Suppressor macrophage treated with lipopolysaccharide for 4 hours (primary cell): ENCODE measurements at regions not wholly inside any gene's neighbourhood (a gene's known extent, or its start where the extent isn't known, plus 50 kb on each side); places are given as distances from the start of the nearest gene placed in this dataset.

Experiments
- DNase-seq: peaks from one replicate; pipeline ENCODE4 v3.0.0-alpha.2; 2020

DNA sequence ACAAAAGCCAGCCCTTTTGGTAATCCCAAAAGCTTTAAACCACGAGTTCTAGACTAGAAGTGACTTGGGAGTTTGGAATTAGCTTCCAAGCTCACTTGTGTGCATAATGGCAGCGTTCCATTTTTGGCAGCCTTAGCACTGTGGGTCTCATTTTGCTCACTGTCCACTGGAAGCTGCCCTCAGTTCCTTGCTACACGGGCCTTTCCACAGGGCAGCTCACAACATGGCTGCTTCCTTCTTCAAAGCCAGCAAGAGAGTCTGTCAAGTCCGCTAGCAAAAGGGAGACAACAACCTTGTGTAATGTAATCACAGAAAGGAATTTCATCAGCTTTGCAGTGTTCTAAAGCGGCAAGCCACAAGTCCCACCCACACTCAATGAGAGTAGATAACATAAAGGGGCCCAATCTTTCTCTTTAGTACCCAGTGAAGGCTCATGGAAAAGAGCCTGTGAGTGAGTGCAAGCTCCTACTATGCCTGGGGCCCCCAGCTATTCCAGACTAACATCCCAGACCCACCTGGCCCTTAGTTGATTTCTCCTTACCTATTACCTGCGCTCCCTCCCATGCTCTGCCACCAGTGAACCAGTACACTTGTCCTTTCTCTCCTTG is 168.5 kb upstream of the FOXN2 start:
- peak; percentile 65 for DNase-seq

DNA sequence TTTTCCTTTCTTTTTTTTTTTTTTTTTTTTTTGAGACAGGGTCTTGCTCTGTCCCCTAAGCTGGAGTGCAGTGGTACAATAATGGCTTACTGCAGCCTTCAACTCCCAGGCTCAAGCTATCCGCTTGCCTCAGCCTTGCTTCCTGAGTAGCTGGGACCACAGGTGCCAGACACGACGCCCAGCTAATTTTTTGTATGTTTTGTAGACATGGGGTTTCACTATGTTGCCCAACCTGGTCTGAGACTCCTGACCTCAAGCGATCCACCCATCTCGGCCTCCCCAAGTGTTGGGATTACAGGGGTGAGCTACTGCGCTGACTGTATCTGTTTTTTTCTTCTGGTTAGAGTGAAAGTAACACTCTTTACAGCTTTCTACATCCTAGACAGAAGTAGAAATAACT is 167.9 kb upstream of the FOXN2 start:
- no peak for DNase-seq

DNA sequence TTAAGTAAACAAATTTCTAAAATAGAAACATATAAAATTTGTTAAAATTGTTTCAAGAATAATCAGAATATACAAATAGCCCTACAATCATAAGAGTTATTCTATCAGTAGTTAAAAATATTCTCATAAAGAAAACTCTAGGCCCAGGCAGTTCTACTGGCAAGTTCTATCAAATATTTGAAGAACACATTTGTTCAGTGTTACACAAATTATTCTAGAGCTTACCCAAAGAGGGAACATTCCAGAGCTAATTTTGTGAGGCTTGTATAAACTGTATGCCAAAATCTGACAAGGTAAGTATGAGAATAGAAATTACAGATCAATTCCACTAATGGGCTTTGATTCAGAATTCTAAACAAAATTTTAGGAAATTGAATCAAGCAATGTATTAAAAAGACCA is 166.8 kb upstream of the FOXN2 start:
- DNase-seq: no peak

DNA sequence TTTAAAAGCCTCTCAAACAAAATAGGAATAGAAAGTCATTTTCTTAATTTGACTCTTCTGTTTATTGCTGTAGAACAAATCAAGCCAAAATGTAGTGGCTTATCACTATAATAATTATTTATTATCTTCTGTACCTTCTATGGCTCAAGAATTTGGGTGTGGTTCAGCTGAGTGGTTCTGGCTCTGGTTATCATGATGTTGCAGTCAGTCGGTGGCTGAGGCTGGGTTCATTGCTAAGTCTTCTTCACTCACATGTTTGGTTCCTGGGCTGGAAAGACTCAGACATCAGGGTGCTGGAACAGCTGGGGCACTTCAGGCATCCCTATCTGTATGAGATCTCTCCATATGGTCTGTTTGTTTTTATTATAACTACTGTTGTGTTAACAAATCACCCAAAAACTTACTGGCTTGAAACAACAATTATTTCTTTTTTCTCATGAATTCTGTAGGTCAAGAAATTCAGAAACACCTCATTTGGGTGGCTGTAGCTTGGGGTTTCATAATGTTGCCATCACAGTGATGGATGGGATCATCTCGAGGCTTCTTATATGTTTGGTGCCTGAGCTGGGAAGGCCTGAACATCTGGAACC is 165.5 kb upstream of the FOXN2 start:
- no peak for DNase-seq

DNA sequence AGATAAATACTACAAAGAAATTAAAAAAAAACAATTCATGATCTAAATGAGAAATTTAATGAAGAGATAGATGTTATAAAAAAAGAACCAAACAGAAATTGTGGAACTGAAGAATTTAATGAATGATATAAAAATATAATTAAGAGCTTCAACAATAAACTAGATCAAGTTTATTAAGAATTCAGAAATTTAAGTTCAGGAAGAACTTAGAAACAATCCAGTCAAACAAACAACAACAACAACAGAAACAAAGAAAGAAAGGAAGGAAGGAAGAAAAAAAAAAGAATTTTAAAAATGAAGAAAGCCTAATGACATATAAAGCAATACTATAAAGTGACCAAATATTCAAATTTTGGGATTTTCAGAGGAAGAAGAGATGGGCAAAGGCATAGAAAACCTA is 157.3 kb upstream of the FOXN2 start:
- no peak for DNase-seq

DNA sequence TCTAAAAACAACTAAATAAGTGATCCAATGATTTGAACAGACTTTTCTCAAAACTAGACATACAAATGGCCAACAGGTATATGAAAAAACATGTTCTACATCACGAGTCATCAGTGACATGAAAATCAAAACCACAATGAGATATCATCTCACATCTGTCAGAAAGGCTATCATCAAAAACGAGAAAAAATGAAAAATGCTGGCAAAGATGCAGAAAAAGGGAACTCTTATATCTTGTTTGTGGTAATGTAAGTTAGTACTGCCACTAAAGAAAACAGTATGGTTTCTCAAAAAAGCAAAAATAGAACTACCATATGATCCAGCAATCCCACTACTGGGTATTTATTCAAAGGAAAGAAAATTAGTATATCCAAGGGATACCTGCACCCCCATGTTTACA is 152.9 kb upstream of the FOXN2 start:
- no peak for DNase-seq

DNA sequence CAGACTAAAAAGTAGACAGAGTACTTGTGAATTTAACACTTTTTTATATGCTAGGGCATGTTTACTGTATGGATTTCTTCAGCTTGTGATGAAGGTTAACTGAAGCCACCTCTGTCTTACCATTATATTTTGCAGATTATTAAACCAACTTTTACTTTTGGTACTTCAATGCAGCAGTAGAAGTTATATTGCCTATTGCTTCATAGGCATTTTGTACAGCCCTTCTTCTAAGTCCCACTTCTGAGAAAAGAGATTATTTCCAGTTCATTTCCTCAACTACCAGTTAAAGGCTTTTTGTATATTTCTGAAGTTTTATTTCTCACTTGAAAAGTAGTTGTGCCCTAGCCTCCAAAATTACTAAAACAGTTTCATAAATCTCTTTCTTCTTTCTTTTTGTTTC is 151.7 kb upstream of the FOXN2 start:
- DNase-seq: no peak

DNA sequence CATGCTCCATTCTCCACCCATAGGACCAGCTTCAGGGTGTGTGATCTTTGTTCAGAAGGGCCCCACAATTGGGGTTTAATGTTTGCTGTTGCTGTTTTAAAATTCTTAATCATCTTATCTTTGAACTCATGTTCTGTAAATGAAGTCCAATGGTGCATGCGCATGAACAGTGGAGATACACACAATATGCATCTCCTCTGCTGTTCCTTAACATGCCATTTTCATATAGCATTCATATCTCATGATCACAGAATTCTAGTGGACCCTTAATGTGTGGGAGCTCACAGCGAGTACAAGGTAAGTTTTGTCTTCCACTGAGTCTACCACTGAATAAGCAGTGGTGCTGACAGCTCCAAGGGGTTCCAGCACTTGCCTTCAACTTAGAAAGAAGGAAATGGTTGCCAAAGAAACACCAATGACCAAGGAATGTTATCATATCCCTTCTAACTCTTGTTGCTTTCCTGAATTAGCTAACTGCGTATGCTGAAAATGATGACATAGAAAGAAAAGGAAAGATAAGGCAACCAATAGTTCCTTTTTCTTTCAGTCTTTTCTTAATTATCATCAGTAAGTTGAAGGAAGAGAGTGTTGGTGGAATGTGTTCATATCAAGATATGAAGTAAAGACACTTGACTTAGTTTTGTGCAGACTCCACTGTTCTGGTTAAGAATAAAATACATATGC is 149.3 kb upstream of the FOXN2 start:
- peak; percentile 50 for DNase-seq

DNA sequence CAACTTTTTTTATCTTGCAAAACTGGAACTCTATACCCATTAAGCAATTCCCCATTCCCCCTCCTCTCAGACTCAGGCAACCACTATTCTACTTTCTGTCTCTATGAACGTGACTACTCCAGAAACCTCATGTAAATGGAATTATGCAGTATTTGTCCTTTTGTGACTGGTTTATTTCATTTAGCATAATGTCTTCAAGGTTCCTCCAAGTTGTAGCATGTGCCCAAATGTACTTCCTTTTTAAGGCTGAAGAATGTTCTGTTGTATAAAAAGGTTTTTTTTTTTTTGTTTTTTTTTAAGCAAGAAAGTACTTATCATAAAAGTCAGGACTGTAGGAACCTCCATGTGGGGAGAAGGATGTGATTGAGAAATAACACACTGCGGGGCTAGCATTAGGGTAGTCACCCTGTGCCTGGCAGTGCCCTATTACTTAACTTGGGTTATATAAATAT is 145.3 kb upstream of the FOXN2 start:
- peak; percentile 73 for DNase-seq

DNA sequence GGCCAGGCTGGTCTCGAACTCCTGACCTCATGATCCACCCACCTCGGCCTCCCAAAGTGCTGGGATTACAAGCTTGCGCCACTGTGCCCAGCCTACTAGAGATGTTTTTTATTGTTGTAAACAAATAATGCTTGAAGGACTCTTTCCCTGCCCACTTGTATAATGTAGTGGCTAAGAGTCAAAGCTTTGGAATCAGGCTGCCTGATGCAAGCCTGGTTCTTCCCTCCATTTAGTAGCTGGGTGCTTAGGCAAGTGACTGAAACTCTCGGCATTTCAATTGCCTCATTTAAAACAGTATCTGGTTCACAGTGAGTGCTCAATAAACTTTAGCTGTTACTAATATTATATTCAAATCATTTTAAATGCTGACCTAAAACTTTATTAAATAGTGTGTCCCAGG is 144.2 kb upstream of the FOXN2 start:
- DNase-seq: peak; percentile 38

DNA sequence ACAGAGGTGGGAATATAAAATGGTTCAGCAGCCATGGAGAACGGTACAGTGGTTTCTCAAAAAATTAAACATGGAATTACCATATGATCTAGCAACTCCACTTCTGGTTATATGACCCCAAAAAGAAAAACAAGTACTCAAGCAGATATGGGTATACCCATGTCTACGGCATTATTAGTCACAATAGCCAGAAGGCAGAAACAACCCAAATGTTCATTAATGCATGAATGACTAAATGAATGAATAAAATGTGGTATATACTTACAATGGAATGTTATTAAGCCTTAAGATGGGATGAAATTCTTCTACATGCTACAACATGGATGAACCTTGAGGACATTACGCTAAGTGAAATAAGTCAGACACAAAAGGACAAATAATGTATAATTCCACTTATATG is 141.3 kb upstream of the FOXN2 start:
- no peak for DNase-seq

DNA sequence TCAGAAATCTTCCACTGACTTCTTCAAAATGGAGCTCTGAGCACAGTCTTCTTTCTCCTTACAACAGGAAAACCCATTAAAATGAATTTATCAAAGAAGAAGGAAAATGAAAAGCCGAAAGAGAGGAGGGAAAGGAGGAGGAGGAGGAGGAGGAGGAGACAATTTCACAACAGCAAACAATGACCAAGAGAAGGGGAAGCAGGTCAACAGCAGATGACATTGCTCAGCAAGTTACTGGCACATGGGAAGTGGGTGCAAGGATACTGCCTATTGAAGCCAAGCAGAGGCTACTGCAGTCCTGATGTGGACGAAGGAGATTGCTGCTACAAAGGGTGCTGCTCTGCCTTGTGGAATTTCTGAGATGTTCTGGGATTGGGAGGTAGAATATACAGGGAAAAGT is 140.0 kb upstream of the FOXN2 start:
- peak; percentile 72 for DNase-seq

DNA sequence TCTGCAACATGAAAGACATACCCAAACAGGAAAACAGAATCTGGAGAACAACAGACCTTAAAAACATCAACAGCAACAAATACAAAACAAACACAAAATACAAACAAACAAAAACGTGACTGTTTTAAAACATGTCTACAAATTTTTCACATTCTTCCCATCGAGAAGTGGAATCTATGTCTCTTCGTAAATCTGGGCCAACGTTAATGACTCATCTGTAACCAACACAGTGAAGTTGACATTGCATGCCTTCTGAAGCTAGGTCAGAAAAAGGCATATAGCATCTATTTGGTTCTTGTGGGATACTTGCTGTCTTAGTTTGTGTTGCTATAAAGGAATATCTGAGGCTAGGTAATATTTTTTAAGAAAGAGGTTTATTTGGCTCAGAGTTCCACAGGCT is 139.2 kb upstream of the FOXN2 start:
- peak; percentile 56 for DNase-seq

DNA sequence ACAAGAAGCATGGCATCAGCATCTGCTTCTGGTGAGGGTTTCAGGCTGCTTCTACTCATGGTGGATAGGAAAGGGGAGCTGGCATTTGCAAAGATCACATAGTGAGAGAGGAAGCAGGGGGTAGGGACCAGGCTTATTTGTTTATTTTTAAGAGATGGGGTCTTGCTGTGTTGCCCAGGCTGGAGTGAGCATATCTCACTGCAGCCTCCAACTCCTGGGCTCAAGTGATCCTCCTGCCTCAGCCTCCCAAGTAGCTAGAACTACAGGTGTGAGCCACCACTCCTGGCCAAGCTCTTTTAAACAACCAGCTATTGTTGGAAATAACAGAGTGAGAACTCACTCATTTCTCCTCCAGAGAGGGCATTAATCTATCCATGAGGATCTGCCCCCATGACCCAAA is 138.8 kb upstream of the FOXN2 start:
- no peak for DNase-seq

DNA sequence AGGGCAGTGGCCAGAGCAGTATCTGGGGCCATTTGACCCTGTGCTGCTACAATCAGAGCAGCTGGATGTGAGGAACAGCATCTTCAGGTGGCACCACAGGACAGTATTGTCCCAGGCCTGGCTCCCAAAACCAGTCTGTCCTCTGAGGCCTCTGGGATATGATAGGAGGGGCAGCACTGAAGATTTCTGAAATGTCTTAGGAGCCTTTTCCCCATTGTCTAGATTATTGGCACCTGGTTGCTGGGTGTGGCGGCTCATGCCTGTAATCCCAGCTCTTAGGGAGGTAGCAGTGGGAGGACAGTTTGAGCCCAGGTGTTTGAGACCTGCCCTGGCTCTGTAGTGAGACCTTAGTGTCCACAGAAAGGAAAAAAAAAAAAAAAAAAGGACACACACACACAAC is 137.6 kb upstream of the FOXN2 start:
- DNase-seq: no peak

DNA sequence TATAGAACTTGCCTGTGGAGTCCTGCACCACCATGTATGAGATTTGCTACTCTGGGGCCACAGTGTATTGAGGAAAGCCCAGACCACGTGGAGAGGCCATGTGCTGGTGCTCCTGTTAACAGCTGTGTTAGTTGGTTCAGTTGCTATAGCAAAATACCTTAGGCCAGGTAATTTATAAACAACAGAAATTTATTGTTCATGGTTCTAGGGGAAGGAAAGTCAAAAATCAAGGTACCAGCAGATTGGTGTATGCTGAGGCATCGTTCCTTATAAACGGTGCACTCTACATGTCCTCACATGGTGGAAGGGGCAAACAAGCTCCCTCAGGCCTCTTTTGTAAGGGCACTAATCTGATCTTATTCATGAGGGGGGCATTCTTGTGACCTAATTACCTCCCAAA is 135.9 kb upstream of the FOXN2 start:
- no peak for DNase-seq

DNA sequence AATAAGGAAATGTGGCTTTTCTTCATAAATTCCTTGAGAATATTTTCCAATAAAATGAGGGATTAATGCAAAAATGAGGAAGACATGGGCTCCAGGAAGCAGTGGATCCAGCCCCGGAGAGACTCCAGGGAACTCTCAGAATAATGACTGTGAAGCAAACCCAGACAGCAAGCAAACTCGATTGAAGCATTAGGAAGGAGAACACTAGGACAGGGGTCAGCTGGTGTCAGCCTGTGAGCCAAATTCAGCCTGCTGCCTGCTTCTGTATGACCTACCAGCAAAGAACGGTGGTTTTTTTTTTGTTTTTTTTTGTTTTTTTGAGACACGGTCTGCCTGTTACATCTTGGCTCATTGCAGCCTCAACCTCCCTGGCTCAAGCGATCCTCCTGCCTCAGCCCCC is 133.9 kb upstream of the FOXN2 start:
- no peak for DNase-seq

DNA sequence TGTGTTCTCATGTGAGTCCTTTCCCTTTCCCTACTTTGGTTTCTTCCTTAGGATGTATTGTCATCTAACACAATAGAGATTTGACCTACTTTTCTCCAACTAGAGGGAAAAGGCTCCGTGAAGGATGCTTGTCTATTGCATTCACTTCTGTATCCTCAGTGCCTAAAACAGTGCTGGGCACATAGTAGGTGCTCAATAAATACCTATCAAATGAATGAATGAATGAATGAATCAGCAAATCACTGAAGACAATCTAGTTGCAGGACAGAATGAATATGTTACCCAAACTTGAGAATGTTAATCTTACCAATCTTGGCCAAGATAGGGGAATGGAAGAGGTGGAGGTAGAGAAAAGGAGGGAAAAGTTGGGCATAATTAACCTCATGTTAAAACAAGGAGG is 131.2 kb upstream of the FOXN2 start:
- DNase-seq: no peak

DNA sequence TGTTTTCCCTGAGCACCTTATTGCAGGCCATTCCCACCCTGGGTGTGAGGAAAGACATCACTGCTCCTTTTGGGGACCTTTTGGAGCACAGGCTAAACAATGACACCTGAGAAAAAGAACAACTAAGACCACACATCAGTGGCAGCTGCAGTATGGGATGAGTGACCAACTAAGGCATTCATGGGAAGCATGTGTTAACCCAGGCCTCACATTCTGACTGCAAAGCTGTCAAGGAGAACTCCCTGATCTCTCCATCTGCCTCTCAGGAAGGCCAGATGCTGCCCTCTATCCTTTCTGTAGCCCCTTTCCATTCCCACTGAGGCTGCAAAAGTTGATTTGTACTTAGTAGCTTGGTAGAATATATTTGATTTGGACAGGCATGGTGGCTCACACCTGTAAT is 130.5 kb upstream of the FOXN2 start:
- DNase-seq: no peak

DNA sequence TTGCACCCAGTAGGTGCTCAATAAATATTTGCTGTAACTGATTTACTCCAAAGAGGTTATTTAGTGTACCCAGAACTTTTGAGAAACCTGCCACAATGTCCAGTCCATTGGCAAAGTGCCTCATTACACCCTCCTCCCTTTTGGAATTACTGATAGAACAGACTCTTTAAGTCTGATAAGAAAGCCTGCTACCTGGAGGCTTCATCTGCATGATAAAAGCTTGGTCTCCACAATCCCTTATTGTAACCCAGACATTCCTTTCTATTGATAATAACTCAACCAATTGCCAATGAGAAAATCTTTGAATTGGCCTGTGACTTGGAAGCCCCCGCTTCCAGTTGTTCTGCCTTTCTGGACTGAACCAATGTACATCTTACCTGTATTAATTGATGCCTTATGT is 127.0 kb upstream of the FOXN2 start:
- DNase-seq: no peak

DNA sequence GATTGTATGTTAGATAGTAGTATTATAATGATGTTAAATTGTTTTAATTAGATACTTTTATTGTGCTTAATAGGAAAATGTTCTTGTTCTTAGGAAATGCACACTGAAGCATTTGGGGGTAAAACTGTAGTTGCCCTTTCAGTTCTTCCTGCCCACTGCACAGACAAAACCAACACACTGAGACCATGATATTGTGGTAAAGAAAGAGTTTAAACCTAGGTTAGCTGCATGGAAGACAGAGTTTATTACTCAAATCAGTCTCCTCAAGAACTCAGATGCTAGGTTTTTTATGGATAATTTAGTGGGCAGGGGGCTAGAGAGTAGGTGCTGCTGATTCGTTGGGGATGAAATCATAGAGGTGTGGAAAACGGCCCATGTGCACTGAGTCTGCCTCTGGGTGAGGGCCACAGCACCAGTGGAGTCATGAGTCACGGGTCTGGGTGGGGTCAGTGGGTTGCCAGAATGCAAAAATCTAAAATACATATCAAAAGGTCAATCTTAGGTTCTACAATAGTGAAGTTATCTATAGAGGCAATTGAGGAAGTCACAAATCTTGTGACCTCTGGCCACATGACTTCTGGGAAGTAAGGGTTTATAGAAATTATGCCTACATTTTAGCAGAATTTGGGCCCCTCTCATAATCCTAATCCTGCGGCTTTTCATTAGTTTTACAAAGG is 124.8 kb upstream of the FOXN2 start:
- peak; percentile 79 for DNase-seq

DNA sequence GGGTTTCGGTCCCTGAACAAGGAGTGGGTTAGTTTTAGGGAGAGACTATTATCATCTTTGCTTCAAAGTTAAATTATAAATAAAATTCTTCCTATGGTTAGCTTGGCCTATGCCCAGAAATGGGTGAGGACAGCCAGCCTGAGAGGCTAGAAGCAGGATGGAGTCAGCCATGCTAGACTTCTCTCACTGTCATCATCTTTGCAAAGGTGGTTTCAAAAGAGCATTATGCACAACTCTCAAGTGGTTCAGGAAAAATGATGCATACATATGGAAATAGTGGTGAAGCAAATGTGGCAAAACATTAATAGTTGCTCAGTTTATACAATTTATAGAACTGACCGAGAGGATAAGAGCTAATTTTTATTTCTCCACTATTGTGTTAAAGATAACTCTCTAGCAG is 124.3 kb upstream of the FOXN2 start:
- DNase-seq: peak; percentile 41

DNA sequence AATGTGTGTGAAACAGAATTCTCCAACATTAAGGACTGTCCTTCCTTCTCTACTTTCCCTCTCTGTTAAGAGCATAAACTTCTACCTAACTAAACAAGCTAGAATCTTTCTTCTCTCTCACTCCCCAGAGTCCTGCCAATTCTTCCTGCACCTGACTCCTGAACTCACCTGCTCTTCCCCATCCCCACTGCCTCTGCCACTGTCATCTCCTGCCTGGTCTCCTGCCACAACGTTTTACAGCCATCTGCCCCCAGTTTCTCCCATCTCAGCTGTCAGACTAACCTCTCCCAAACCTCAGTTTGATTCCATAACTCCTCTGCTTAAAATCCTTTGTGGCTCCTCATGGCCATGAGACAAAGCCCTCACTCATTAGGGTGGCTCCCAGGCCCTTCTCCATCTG is 119.8 kb upstream of the FOXN2 start:
- DNase-seq: no peak

DNA sequence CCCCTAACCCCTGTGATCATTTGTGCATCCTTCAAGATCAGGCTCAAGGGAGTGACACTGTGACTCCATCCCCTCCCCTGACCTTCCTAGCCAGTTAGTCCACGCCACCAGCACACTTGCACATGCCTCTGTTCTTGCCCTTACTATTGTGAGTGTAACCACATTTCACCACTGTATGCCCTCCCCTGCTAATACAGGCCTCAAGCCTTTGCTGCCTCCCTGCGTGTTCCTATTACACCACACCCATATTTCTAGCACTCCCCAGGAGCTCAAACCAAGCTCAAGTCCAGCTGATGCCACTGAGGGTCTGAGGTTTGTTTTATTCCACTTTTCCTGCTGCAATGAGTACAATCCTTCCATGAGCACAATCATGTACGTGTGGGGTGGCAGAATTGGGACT is 119.3 kb upstream of the FOXN2 start:
- no peak for DNase-seq
